ENCODE measurements at regions not wholly inside any gene's neighbourhood (a gene's known extent, or its start where the extent isn't known, plus 50 kb on each side); places are given as distances from the start of the nearest gene placed in this dataset.

DNA sequence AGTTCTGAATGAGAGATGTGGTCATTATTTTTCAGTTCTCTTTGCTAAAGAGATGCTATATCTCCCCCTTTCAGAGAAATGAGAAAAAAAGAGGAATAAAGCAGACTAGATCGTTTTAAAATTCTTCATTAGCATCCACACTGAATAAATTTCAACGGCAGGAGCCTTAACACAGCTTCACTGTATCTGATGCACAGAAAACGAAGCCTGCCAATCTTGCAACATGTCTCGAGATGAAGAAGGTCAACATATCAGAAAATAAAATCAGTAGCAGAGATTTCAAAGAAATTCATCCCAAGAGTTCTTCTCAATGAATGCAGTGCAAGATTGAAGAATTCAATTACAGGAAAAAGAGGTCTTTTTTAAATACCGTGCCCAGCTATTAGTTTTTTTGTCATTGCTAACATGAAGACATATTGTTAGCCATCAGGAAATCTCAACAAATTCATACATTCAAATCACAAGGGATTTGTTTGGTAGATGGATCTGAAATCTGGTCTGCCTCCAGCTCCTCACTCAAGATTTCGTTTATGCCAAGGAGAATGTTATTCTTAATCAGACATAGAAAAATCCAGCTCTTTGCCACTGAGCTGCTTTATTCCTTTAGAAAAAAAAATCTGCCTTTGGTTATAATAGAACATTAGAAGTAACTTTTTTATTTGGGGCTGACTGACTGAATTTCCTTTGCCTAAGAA is 76.4 kb upstream of the DAB1 start:
- Mint-ChIP-seq H3K36me3 (no peaks in the 10 kb centered on the region), H3K27ac (no peak overlapping the region), H3K4me3 (no peak overlapping the region), H3K4me1 (no peaks in the 10 kb centered on the region), H3K27me3 (no peaks in the 10 kb centered on the region), H3K9me3 (no peaks in the 10 kb centered on the region)
- CTCF ChIA-PET: no interaction called here
- DNase-seq: no peak

GRCh38 chr1:57494530-57495079 is 70.7 kb upstream of the DAB1 start:
- Mint-ChIP-seq H3K4me1 (no peaks in the 10 kb centered on the region), H3K27me3 (no peaks in the 10 kb centered on the region), H3K9me3 (no peaks in the 10 kb centered on the region), H3K27ac (no peak overlapping the region), H3K36me3 (no peaks in the 10 kb centered on the region), H3K4me3 (no peak overlapping the region)
- DNase-seq: no peak
- CTCF ChIA-PET: no interaction called here

- no peaks in the 10 kb centered on the region for H3K4me1 Mint-ChIP-seq
- CTCF ChIA-PET: no interaction called here
Measured at GRCh38 chr1:57492586-57493226, 68.8 kb upstream of the DAB1 start.

GRCh38 chr1:57489358-57490036 is 65.6 kb upstream of the DAB1 start:
- no peak overlapping the region for H3K4me3 Mint-ChIP-seq

More at GRCh38 chr1:57492586-57493226, 68.8 kb upstream of the DAB1 start:
- no peak for DNase-seq
- Mint-ChIP-seq H3K27me3 (no peaks in the 10 kb centered on the region), H3K36me3 (no peaks in the 10 kb centered on the region), H3K27ac (no peak overlapping the region), H3K4me3 (no peak overlapping the region), H3K9me3 (no peaks in the 10 kb centered on the region)

DNA sequence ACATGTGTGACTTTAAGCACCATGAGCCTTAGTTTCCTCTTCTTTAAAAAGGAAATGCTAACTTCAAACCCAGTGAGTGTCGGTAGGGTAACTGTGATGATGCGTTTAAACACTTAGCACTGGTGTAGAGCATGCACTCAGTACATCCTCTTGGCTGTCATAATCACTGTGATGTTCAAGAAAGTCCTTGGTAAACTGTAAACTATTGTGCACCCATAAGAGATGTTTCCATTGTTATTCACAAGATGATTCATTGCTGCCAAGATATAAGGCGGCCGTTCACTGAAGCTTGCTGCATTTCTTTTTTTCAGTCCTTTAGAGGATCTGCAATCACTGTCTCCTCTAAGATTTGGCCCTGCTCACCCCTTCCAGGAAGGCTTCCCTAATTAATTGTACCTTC is 61.8 kb upstream of the DAB1 start:
- H3K4me1 Mint-ChIP-seq: no peaks in the 10 kb centered on the region
- no peak overlapping the region for H3K4me3 Mint-ChIP-seq
- H3K36me3 Mint-ChIP-seq: no peaks in the 10 kb centered on the region
- no peak for DNase-seq
- CTCF ChIA-PET: no interaction called here
- H3K27me3 Mint-ChIP-seq: no peaks in the 10 kb centered on the region
- no peaks in the 10 kb centered on the region for H3K9me3 Mint-ChIP-seq
- H3K27ac Mint-ChIP-seq: no peak overlapping the region

More at GRCh38 chr1:57489358-57490036, 65.6 kb upstream of the DAB1 start:
- H3K9me3 Mint-ChIP-seq: no peaks in the 10 kb centered on the region
- no peak for DNase-seq
- no peaks in the 10 kb centered on the region for H3K4me1 Mint-ChIP-seq
- CTCF ChIA-PET: no interaction called here
- H3K36me3 Mint-ChIP-seq: no peaks in the 10 kb centered on the region
- no peak overlapping the region for H3K27ac Mint-ChIP-seq
- H3K27me3 Mint-ChIP-seq: no peaks in the 10 kb centered on the region

GRCh38 chr1:57483954-57484353 is 60.1 kb upstream of the DAB1 start:
- CTCF ChIA-PET: no interaction called here
- Mint-ChIP-seq H3K27me3 (no peaks in the 10 kb centered on the region), H3K36me3 (no peaks in the 10 kb centered on the region), H3K9me3 (no peaks in the 10 kb centered on the region), H3K27ac (no peak overlapping the region), H3K4me3 (no peak overlapping the region), H3K4me1 (no peaks in the 10 kb centered on the region)
- DNase-seq: no peak

- Mint-ChIP-seq H3K36me3 (no peaks in the 10 kb centered on the region), H3K4me3 (no peak overlapping the region), H3K9me3 (no peaks in the 10 kb centered on the region), H3K27me3 (no peaks in the 10 kb centered on the region), H3K27ac (no peak overlapping the region), H3K4me1 (no peaks in the 10 kb centered on the region)
- no peak for DNase-seq
- CTCF ChIA-PET: no interaction called here
Measured at GRCh38 chr1:57479471-57479870, 55.6 kb upstream of the DAB1 start.

DNA sequence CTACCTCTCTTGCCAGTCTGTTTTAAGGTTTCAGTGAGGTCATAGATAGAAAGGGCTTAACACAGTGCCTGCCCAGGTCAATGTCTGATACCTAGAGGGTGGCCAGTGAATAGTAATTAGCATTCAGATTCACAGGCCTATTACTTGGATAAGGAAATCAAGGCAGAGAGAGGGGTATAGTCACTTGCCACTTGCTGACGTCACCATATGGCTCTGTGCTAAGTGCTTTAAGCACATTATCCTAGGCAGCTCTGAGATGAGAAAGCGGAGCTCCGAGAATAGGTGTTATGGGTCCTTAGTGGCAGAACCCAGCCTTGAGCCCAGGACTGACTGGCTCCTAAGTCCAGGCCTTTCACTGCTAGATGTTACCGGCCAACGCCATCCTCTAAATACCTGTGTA is 51.5 kb upstream of the DAB1 start:
- CTCF ChIA-PET: no interaction called here
- no peak for DNase-seq
- Mint-ChIP-seq H3K27ac (no peak overlapping the region), H3K36me3 (no peaks in the 10 kb centered on the region), H3K4me1 (no peaks in the 10 kb centered on the region), H3K4me3 (no peak overlapping the region), H3K9me3 (no peaks in the 10 kb centered on the region), H3K27me3 (no peaks in the 10 kb centered on the region)

DNA sequence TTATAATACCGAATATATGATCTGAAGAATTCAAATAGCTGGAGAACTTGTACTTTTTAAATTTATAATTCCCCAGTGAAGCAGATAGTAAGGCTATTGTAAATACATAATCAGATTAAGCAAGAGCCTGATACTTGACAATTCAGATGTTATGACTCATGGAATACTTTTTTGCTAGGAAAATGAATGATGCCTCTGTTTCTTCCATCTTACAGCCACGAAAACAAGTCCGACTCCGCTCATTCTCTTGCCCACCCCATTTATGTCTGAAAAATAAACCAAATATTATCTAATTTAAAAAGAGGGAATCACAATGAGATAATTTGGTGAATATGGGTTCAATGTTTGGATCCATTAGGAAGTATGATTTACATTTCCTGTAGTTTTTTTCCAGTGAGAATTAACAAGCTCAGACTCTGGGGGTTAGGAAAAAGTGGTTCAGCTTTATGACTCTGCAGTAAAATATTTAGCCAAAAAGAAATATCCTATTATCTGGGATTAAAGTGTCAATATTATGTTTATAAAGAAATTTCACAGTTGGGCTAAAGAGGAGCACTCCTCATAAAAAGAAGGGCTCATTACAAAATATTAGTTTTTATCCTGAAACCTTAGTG is 50.4 kb upstream of the DAB1 start:
- no peak overlapping the region for H3K27ac Mint-ChIP-seq
- H3K9me3 Mint-ChIP-seq: no peaks in the 10 kb centered on the region
- no peak for DNase-seq
- CTCF ChIA-PET: no interaction called here
- H3K36me3 Mint-ChIP-seq: no peaks in the 10 kb centered on the region
- H3K4me1 Mint-ChIP-seq: no peaks in the 10 kb centered on the region
- no peaks in the 10 kb centered on the region for H3K27me3 Mint-ChIP-seq
- H3K4me3 Mint-ChIP-seq: no peak overlapping the region
